LNCAP (cell line): ENCODE measurements at regions not wholly inside any gene's neighbourhood (a gene's known extent, or its start where the extent isn't known, plus 50 kb on each side); places are given as distances from the start of the nearest gene placed in this dataset.

Experiments
- TF ChIP-seq, protein P1 (sequence below): fragments of 450-650 bp; IDR thresholded peaks from 2 replicates; pipeline ENCODE4 v1.5.1; 2017; ENCODE audit warnings: mild to moderate bottlenecking

- TF ChIP-seq, protein P1, sequence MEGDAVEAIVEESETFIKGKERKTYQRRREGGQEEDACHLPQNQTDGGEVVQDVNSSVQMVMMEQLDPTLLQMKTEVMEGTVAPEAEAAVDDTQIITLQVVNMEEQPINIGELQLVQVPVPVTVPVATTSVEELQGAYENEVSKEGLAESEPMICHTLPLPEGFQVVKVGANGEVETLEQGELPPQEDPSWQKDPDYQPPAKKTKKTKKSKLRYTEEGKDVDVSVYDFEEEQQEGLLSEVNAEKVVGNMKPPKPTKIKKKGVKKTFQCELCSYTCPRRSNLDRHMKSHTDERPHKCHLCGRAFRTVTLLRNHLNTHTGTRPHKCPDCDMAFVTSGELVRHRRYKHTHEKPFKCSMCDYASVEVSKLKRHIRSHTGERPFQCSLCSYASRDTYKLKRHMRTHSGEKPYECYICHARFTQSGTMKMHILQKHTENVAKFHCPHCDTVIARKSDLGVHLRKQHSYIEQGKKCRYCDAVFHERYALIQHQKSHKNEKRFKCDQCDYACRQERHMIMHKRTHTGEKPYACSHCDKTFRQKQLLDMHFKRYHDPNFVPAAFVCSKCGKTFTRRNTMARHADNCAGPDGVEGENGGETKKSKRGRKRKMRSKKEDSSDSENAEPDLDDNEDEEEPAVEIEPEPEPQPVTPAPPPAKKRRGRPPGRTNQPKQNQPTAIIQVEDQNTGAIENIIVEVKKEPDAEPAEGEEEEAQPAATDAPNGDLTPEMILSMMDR, result no peak
Observed at GRCh38 chr17:77390870-77391269, 250.1 kb downstream of the SEC14L1 start.

GRCh38 chr17:77391668-77392375 is 251.1 kb downstream of the SEC14L1 start:
- TF ChIP-seq, protein P1, result no peak

DNA sequence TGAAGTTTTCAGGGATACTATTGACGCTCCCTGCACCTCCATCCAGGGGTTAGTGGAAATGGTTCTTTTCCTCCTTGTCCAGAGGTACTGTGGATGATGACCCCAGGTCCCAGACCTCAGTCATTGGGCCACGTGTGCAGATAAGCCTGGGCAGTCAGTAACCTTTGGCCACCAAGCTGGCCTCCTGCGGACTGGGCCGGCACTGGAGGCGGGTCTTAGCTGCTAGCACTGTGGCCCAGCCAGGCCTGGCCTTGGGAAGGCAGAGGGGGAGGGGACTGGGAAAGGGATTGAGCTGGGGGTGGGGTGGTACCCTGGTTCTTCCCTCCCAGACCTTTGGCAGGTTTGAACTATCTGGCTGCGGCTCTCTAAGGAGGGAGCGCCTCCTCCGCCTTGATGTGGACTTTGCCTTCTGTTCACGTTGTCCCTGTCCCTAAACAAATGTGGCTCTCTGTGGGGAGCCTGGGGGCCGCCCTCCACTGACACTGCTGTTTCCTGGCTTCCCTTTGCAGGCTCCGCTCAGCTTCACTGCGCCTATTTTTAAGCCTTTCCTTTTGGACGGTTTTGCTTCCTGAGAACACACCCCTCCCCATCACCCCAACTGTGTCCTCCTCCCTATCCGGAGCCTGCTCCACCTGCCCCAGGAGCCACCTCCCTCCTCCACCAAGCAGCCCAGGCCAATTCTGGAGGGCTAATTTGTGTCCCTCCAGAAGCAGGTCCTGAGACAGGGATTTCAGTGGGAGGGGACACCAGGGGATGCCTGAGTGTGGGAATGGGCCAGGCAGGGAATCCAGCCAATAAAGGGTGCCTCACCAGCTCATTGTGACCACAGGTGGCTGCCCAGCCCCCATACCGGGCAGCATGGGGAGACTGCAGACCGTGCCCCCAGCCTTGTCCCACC is 251.9 kb downstream of the SEC14L1 start:
- TF ChIP-seq, protein P1, result no peak

DNA sequence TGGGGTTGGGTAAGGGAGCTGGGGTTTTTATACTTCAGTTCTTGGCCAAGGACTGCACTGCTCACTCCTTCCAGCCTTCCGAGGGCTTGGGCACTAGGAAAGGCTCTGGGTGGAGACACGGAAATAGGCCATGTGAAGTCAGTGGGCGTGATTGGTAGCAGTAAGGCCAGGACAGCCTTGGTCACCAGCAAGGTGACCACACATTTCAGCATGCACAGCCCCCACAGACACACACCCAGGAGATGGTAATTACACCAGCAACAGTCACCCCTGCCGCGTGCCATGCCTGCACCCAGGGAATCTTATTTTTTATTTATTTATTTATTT is 252.5 kb downstream of the SEC14L1 start:
- TF ChIP-seq, protein P1, result no peak

DNA sequence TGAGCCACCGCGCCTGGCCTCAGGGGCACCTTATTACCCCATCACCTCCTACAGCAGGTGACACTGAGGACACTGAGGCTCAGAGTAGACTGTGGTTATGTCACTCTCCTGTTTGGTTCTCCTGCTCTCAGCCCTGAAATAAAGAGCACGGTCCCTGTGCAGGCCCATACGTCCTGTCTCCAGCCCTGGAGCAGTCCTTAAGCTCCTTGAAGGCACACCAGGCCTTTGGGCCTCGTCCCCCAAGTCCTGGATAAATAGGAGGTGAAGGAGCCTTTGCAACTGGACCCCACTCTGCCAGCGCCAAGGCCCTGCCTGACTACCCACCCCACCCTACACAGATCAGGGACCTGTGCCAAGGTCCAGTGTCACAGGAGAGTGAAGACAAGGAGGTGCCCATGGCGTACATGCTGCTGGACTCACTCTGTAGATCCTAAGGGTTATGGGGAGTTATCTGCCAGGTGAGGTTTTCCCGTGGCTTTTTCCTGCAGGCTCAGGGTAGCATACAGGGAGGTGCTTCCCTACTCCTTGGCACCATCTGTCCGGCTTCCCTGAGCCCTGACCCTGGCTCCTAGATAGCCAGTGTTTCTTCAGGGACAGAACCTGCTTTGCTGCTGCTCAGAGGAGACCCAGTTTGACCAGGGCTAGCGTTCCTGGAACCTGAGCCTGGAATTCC is 253.2 kb downstream of the SEC14L1 start:
- TF ChIP-seq, protein P1, result no peak

- TF ChIP-seq, protein P1, result no peak
Observed at GRCh38 chr17:77394540-77395295, 253.9 kb downstream of the SEC14L1 start.

DNA sequence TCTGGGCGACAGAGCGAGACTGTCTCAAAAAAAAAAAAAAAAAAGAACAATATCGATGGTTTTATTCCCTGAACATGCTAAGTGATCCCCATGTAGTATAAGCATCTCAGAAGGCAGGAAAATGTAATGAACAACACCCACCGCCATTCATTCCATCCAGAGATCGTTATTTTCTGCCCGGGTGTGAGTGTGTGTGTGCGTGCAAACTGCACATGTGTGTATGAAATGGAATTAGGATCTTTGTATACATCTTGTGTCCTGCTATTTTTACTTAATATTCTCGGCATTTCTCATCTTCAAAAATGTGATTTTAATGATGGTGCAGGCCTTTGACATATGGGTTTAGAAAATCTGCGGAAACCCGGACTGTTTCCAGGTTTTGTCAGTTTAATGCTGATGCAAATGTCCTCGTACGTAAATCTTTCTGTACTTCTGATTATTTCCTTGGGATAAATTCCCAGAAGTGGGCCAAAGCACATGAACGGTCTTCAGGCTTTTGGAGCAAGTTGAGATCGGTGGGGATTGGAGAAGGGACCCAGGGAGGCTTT is 254.8 kb downstream of the SEC14L1 start:
- TF ChIP-seq, protein P1, result no peak
